NCI-H446 treated with DMSO at 0.1 percent for 48 hours (cell line): ENCODE measurements at regions not wholly inside any gene's neighbourhood (a gene's known extent, or its start where the extent isn't known, plus 50 kb on each side); places are given as distances from the start of the nearest gene placed in this dataset.

Source experiments
- DNase-seq: peaks from one replicate; lab custom pipeline; 2025; lab: John Stamatoyannopoulos, UW

- DNase-seq: no peak
Observed at GRCh38 chr7:42858570-42858969, 53.3 kb downstream of the C7orf25 start.

- no peak for DNase-seq
Observed at GRCh38 chr7:42856605-42856987, 55.3 kb downstream of the C7orf25 start.

GRCh38 chr7:42854571-42855118 is 57.2 kb downstream of the C7orf25 start:
- DNase-seq: no peak

- DNase-seq: no peak
Observed at GRCh38 chr7:42852531-42852930, 59.3 kb downstream of the C7orf25 start.

- DNase-seq: peak; percentile 2
Observed at GRCh38 chr7:42843205-42843800, 68.6 kb downstream of the C7orf25 start.

- no peak for DNase-seq
Observed at GRCh38 chr7:42834676-42835075, 77.2 kb downstream of the C7orf25 start.

- no peak for DNase-seq
Observed at GRCh38 chr7:42833411-42833810, 78.5 kb downstream of the C7orf25 start.

- no peak for DNase-seq
Observed at GRCh38 chr7:42832667-42833066, 79.2 kb downstream of the C7orf25 start.

- DNase-seq: no peak
Observed at GRCh38 chr7:42831718-42832522, 80.0 kb downstream of the C7orf25 start.

- no peak for DNase-seq
Observed at GRCh38 chr7:42831006-42831717, 80.7 kb downstream of the C7orf25 start.

- no peak for DNase-seq
Observed at GRCh38 chr7:42812779-42813178, 99.1 kb downstream of the C7orf25 start.

GRCh38 chr7:42805601-42806000 is 106.3 kb downstream of the C7orf25 start:
- no peak for DNase-seq

GRCh38 chr7:42794673-42795072 is 117.2 kb downstream of the C7orf25 start:
- DNase-seq: no peak

- DNase-seq: no peak
Observed at GRCh38 chr7:42792841-42793240, 119.0 kb downstream of the C7orf25 start.

GRCh38 chr7:42790196-42790595 is 121.7 kb downstream of the C7orf25 start:
- DNase-seq: no peak

GRCh38 chr7:42774436-42774835 is 137.4 kb downstream of the C7orf25 start:
- no peak for DNase-seq

- no peak for DNase-seq
Observed at GRCh38 chr7:42770114-42770513, 141.8 kb downstream of the C7orf25 start.

GRCh38 chr7:42768045-42768444 is 143.8 kb downstream of the C7orf25 start:
- no peak for DNase-seq

- no peak for DNase-seq
Observed at GRCh38 chr7:42766782-42767423, 145.0 kb downstream of the C7orf25 start.

GRCh38 chr7:42765931-42766330 is 145.9 kb downstream of the C7orf25 start:
- no peak for DNase-seq

- no peak for DNase-seq
Observed at GRCh38 chr7:42763137-42763551, 148.7 kb downstream of the C7orf25 start.

GRCh38 chr7:42761486-42761885 is 150.4 kb downstream of the C7orf25 start:
- no peak for DNase-seq
